ENCODE measurements at regions not wholly inside any gene's neighbourhood (a gene's known extent, or its start where the extent isn't known, plus 50 kb on each side); places are given as distances from the start of the nearest gene placed in this dataset.

- DNase-seq = no peak
Observed at GRCh38 chr7:41517771-41518170, 185.1 kb downstream of the INHBA start.

GRCh38 chr7:41508755-41509154 is 194.1 kb downstream of the INHBA start:
- no peak for DNase-seq

- DNase-seq = no peak
Observed at GRCh38 chr7:41507686-41508268, 195.1 kb downstream of the INHBA start.

GRCh38 chr7:41504214-41504980 is 198.5 kb downstream of the INHBA start:
- no peak for DNase-seq

GRCh38 chr7:41503438-41503837 is 199.5 kb downstream of the INHBA start:
- DNase-seq = no peak

DNA sequence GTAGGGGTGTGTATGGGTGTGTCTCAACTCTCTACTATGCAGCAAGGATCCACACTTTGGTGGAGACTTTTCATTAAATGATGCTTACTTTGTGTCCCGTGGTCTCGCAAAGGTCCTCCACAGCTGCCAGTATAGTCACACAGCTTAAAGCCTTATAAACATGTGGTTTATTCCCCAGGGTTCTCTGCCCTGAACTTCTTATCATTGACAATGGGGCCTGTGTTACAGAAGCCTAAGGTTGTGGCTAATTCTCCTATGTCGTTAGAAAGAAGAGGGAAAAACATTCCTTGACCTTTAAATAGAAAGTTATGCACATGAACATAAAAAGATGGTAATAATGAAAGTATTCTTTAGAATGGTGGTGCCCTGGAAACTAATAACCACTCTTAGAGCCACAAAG is 201.4 kb downstream of the INHBA start:
- DNase-seq = no peak

DNA sequence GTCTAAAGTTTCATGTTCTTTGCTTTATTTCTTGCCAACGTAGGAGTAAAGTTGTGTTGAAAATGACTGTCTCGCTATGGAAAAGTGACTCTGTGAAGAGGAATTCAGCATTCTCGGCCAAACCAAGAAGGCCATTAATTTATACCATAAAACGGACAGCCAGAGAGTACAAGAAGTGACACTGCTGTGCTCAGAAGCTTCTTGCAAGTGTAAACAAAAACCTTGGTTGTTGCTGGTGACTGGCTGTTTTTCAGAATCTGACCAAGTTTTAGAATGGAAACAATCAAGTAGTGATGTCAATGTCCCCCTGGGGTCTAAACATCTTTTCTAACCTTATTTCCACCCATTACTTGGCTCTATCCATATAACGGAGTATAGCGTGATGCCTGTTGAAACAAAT is 201.9 kb downstream of the INHBA start:
- no peak for DNase-seq

- DNase-seq = no peak
Observed at GRCh38 chr7:41492603-41493002, 210.3 kb downstream of the INHBA start.

- DNase-seq = no peak
Observed at GRCh38 chr7:41491883-41492471, 210.9 kb downstream of the INHBA start.

DNA sequence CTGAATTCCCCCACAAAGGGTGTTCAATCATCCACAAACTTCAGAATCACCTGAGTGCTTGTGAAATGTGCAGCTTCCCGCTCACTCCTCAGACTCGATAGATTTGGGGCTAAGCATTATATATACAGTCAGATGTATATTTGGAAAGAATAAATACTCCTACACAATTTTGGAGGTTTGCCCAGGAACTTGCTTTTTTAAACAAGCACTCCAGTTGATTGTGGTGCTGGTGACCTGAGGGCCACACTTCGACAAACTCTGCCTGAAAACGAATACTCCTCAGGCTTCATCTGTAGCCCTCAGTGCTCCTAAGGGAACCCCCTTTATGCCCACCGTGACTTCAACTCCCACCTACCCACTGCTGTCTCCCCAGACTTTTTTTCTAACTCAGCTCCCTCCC is 211.6 kb downstream of the INHBA start:
- DNase-seq = no peak

DNA sequence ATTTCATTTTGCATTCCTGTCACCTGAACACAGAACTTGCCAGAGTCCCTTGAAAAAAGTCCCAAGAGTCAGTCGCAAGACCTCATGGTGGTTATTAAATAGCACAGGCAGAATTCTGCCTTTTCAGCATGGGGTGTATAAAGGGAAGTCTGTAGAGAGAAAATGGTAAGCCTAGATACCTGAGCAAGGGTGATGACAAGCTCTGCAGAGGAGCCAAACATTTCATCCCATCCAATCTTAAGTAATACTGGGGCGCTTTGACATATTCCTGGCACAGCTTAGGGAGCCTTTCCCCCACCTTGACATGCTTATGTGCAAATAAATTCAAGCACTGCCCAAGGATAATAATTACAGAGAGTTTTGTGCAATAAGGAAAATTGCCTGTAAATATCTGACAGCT is 213.0 kb downstream of the INHBA start:
- no peak for DNase-seq

DNA sequence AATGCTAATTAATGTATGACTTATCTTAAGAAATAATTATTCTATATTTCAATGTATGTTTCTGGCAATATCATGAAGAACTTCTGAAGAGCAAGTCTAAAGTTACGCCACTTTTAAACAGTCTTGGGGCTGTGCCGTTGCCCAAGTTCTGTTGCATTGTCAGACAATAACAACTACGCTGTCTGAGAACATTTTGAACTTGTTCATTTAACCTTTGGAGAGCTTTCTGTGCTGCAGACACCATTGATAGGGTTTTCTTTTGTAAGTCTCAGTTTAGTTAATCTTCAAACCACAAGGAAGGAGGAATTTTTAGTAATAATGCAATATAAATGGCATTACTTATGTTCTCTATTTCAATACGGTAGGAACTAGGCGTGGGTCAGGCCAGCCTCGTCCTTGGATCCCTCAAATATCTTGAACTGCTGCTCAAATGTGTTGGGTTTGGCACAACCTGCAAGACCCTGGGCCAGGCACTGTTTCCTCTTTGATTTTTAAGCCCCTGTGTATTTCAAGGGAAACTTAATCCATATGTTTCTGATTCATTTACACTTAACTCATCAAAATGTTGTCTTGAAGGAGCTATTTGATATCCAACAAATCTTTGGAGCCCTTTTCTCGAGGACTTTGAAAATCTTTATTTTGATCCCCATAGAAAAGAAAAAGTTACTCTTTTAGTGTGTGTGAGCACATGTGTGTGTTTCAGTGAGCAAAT is 215.5 kb downstream of the INHBA start:
- no peak for DNase-seq

- DNase-seq = no peak
Observed at GRCh38 chr7:41481353-41481752, 221.5 kb downstream of the INHBA start.

GRCh38 chr7:41478187-41478586 is 224.7 kb downstream of the INHBA start:
- no peak for DNase-seq

GRCh38 chr7:41476460-41476803 is 226.5 kb downstream of the INHBA start:
- DNase-seq = no peak

GRCh38 chr7:41475801-41476459 is 227.0 kb downstream of the INHBA start:
- no peak for DNase-seq

GRCh38 chr7:41472427-41473125 is 230.3 kb downstream of the INHBA start:
- DNase-seq = no peak

DNA sequence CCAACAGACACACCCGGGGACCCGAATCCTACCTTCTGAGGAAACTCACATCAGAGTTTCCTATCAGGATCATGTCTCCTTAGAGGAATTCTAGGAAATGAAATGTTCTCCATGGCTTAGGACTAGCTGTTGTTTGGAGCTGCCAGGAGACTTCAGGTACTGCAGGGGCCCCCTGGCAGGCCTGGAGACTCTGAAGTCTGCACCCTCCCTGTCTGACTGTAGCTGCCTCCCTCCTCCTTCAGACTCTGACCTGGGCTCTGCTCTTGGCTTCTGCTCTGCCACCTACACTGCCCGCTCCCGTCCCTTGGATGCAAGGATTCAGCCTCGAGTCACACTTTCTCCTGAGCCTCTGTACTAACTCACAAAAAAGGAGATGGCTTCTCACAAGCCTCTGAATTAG is 232.8 kb downstream of the INHBA start:
- DNase-seq = no peak

GRCh38 chr7:41467596-41467995 is 235.3 kb downstream of the INHBA start:
- no peak for DNase-seq

DNA sequence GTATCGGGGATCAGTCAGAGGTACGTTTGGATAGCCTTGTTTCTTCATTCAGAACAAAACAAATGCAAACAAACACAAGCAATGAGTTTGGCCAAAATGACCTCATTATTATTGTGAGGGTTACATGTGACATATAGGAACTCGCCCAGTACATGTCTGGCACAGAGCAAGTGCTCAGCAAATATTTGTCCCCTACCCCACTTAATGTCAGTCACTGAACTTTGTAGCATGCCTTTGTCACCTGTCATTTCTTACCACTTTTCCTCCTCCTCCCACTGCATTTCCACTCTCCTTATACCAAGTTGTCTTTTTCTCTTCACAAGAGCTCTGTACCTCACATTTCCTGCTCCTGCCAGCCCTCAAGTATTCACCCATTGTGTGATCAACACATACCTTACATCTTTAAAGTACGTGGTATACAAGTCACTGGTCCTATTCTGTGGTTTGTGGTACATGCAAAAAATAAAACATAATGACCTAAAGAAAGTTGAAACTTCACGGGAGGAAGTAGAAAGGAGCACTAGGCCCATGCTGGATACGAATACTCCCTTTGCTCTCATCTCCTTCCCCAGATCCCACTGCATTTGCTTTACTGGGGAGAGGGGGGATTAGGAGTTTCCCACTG is 236.0 kb downstream of the INHBA start:
- no peak for DNase-seq

GRCh38 chr7:41465571-41465970 is 237.3 kb downstream of the INHBA start:
- no peak for DNase-seq

- no peak for DNase-seq
Observed at GRCh38 chr7:41463770-41464470, 239.0 kb downstream of the INHBA start.
